AG04450 (cell line): ENCODE measurements at regions not wholly inside any gene's neighbourhood (a gene's known extent, or its start where the extent isn't known, plus 50 kb on each side); places are given as distances from the start of the nearest gene placed in this dataset.

Experiments
- CTCF ChIA-PET: fragments of 300-600, 350-600 bp; formaldehyde crosslinking; extraction: SDS; loops from one replicate; lab custom pipeline; 2022; ENCODE audit warnings: antibody characterized with exemption, inconsistent platforms; lab: Charles Lee
- POLR2A ChIA-PET: fragments of 350-600 bp; formaldehyde crosslinking; extraction: SDS; loops from one replicate; lab custom pipeline; 2021; ENCODE audit warnings: antibody characterized with exemption, inconsistent platforms; lab: Yijun Ruan, JAX
- DNase-seq: peaks from one replicate; pipeline ENCODE4 v3.0.0-alpha.2; 2011; ENCODE audit warnings: low read depth, low spot score
- H3K27ac ChIP-seq: one replicate; pipeline ENCODE4 v1.5.1; 2012; ENCODE audit warnings: low read depth, low read length, control low read depth
- H3K27me3 ChIP-seq: one replicate; pipeline ENCODE4 v1.6.0; 2012; ENCODE audit warnings: low read length; ENCODE audit not compliant: control insufficient read depth, insufficient read depth
- H3K4me3 ChIP-seq: 2 replicates; pipeline ENCODE4 v1.5.1; 2011; ENCODE audit warnings: mild to moderate bottlenecking, low read depth, low read length, control low read depth
- H3K9me3 ChIP-seq: 2 replicates; pipeline ENCODE4 v1.5.1; 2012; ENCODE audit warnings: low read length; ENCODE audit not compliant: control insufficient read depth, insufficient read depth
- TF ChIP-seq, protein P1 (sequence below): IDR thresholded peaks from 2 replicates; pipeline ENCODE4 v1.5.1; 2011; ENCODE audit warnings: low read depth, low read length, control low read depth, inconsistent platforms

DNA sequence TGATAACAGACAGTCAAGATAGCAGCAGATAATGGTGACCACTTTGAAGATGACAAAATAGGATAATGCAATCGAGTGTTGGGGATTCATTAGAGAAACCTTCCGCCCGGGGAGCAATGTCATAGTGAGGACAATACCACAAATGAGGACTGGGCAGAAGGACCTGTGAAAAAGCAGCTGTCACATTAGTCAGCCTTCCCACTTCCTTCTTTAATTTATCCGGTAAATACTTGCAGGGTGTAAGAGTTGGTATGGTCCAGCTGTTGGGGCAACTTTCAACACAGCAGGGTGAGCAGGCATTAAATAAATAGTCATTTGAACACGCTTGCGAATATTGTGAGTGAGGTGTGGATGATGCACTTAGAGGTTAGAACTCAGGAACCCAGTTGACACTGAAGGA, 132.5 kb upstream of the KIRREL3 start:
- CTCF ChIA-PET: no interaction called here
- no peak for DNase-seq
- Histone ChIP-seq H3K4me3 (no peak overlapping the region), H3K27me3 (peaks cover 3% of the 10 kb centered on the region), H3K27ac (no peak overlapping the region), H3K9me3 (no peaks in the 10 kb centered on the region)
- TF ChIP-seq, protein P1, sequence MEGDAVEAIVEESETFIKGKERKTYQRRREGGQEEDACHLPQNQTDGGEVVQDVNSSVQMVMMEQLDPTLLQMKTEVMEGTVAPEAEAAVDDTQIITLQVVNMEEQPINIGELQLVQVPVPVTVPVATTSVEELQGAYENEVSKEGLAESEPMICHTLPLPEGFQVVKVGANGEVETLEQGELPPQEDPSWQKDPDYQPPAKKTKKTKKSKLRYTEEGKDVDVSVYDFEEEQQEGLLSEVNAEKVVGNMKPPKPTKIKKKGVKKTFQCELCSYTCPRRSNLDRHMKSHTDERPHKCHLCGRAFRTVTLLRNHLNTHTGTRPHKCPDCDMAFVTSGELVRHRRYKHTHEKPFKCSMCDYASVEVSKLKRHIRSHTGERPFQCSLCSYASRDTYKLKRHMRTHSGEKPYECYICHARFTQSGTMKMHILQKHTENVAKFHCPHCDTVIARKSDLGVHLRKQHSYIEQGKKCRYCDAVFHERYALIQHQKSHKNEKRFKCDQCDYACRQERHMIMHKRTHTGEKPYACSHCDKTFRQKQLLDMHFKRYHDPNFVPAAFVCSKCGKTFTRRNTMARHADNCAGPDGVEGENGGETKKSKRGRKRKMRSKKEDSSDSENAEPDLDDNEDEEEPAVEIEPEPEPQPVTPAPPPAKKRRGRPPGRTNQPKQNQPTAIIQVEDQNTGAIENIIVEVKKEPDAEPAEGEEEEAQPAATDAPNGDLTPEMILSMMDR: no peak
- POLR2A ChIA-PET: no interaction called here

DNA sequence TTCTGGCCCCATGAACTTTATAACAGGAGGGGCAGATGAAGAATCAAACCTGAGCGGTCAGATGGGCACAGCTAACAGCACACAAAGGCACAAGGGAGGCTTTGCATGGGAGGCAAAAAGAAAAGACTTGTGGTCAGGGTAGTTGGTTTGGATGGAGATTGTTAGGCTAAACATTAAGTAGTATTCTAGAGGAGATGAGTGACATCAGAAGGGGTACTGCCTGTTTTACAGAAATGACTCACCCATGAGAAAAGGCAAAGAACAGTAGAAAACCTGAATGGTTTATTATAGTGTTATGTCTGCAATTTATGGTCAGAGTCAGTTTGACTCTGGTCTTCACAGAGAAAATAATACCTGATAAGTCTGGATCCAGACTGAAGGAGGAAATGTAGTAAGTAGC, 129.8 kb upstream of the KIRREL3 start:
- no peak overlapping the region for H3K4me3 ChIP-seq
- no peaks in the 10 kb centered on the region for H3K27me3 ChIP-seq
- no peaks in the 10 kb centered on the region for H3K9me3 ChIP-seq
- DNase-seq: no peak
- ChIA-PET CTCF (no interaction called here), POLR2A (no interaction called here)
- TF ChIP-seq, protein P1: no peak
- H3K27ac ChIP-seq: no peak overlapping the region

DNA sequence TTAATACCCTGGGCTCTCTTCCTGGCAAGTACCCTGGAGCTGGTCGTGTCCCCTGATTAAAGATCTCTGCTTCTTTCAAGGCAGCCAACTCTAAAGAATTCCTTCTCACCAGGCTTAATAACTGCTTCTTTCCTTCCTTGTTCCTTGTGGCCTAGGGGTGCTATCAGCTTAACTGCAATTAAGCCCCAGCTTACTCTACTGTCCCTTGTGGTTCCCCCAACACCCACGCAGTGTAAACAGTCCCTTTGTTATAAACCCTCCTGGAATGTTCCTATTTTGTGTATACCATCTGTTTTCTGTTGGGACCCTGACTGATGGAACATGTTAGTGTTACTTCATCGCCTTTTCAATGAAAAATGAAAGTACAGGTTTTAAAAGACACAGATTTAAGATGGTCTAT, 126.4 kb upstream of the KIRREL3 start:
- H3K9me3 ChIP-seq: no peaks in the 10 kb centered on the region
- no peak overlapping the region for H3K4me3 ChIP-seq
- DNase-seq: no peak
- no peak overlapping the region for H3K27ac ChIP-seq
- TF ChIP-seq, protein P1: no peak
- ChIA-PET POLR2A (no interaction called here), CTCF (no interaction called here)
- peaks cover 3% of the 10 kb centered on the region for H3K27me3 ChIP-seq

DNA sequence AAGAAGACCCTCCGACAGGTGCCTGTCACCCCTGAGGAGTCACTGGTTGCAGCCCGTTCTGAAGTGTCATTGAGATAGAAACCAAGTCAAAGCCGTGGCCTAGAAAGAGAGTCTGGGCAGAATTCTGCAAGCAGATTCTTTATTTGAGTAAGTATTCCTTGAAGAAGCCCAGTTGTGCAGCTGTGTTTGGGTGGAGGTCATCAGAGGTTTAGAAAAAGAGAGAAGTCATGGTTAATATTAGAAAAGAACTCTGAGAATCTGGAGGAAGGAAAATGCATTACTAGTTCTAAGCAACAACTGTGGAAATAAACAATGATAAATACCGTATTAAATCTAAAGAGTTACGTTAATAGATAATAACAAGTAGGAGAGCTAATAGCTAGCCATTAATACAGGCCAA, 118.8 kb upstream of the KIRREL3 start:
- no peak for DNase-seq
- ChIA-PET CTCF (no interaction called here), POLR2A (no interaction called here)

DNA sequence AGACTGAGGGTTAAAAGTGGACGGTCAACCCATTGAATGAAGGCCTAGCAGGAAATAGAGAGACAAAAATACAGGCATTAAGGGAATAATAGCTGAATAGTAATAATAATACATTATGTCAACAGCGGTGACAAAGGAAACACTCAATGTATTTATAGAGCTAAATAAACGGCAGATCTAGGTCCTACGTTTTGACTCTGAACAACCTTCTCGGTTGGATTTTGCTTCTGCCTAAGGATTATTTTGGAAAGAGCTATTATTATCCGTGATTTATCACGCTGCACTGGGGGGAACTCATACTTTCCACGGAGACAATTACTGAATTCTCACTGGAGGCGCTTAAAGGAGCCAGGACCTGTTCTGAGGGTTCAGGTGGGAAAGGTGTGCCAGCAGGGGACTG, 118.2 kb upstream of the KIRREL3 start:
- H3K9me3 ChIP-seq: no peaks in the 10 kb centered on the region
- CTCF ChIA-PET: no interaction called here
- POLR2A ChIA-PET: no interaction called here
- H3K4me3 ChIP-seq: no peak overlapping the region
- TF ChIP-seq, protein P1: no peak
- no peak overlapping the region for H3K27ac ChIP-seq
- H3K27me3 ChIP-seq: peaks cover 5% of the 10 kb centered on the region
- no peak for DNase-seq

More for the DNA sequence above, 118.8 kb upstream of the KIRREL3 start:
- Histone ChIP-seq H3K27me3 (peaks cover 5% of the 10 kb centered on the region), H3K9me3 (no peaks in the 10 kb centered on the region), H3K4me3 (no peak overlapping the region), H3K27ac (no peak overlapping the region)
- TF ChIP-seq, protein P1: no peak
